Fibroblast of the aortic adventitia (primary cell): ENCODE measurements at regions not wholly inside any gene's neighbourhood (a gene's known extent, or its start where the extent isn't known, plus 50 kb on each side); places are given as distances from the start of the nearest gene placed in this dataset.

Experiments used
- DNase-seq: peaks from one replicate; pipeline ENCODE4 v3.0.0-alpha.2; 2010; ENCODE audit warnings: low read depth
- H3K4me3 ChIP-seq: 2 replicates; pipeline ENCODE4 v1.5.1; 2011; ENCODE audit warnings: low read depth, mild to moderate bottlenecking, control low read depth, low read length, moderate library complexity
- CTCF ChIP-seq: IDR thresholded peaks from 2 replicates; pipeline ENCODE4 v1.5.1; 2011; ENCODE audit warnings: mild to moderate bottlenecking, low read length, control low read depth, inconsistent platforms; ENCODE audit not compliant: insufficient read depth

GRCh38 chr7:46134385-46134784 is 213.3 kb upstream of the IGFBP3 start:
- no peak for TF ChIP-seq CTCF
- no peak overlapping the region for H3K4me3 ChIP-seq
- DNase-seq, result no peak

- H3K4me3 ChIP-seq, result no peak overlapping the region
- DNase-seq, result no peak
- TF ChIP-seq CTCF, result no peak
Measured at GRCh38 chr7:46133751-46134150, 212.7 kb upstream of the IGFBP3 start.

GRCh38 chr7:46133072-46133471 is 212.0 kb upstream of the IGFBP3 start:
- H3K4me3 ChIP-seq, result no peak overlapping the region
- DNase-seq, result no peak
- TF ChIP-seq CTCF, result no peak

GRCh38 chr7:46131916-46132795 is 211.1 kb upstream of the IGFBP3 start:
- TF ChIP-seq CTCF, result peak; percentile 21
- no peak for DNase-seq
- no peak overlapping the region for H3K4me3 ChIP-seq

- TF ChIP-seq CTCF, result no peak
- H3K4me3 ChIP-seq, result no peak overlapping the region
- no peak for DNase-seq
Measured at GRCh38 chr7:46129831-46130230, 208.8 kb upstream of the IGFBP3 start.

- H3K4me3 ChIP-seq, result no peak overlapping the region
- no peak for TF ChIP-seq CTCF
- no peak for DNase-seq
Measured at GRCh38 chr7:46127814-46128213, 206.7 kb upstream of the IGFBP3 start.
